Ovary (tissue), 7 donors: ENCODE measurements at regions not wholly inside any gene's neighbourhood (a gene's known extent, or its start where the extent isn't known, plus 50 kb on each side); places are given as distances from the start of the nearest gene placed in this dataset.

Experiments used
- DNase-seq, 5 donors: peaks; one replicate each; pipeline ENCODE4 v3.0.0-alpha.2; 2019 to 2020
- H3K27ac ChIP-seq, 2 donors: fragments of 200-600 bp; one replicate each; pipeline versions ENCODE4 v1.5.1 to v1.8.0; 2019 to 2022
- H3K27me3 ChIP-seq: fragments of 200-600 bp; one replicate; pipeline ENCODE4 v1.8.0; 2022
- H3K36me3 ChIP-seq: fragments of 200-600 bp; sonication (generic); one replicate; pipeline ENCODE4 v1.5.1; 2019
- H3K4me1 ChIP-seq: one replicate; pipeline ENCODE4 v1.8.1; 2013; ENCODE audit warnings: mild to moderate bottlenecking, moderate library complexity; ENCODE audit not compliant: insufficient read depth
- H3K4me3 ChIP-seq: fragments of 200-600 bp; sonication (generic); one replicate; pipeline ENCODE4 v1.5.1; 2017
- H3K9me3 ChIP-seq, 2 donors: fragments of 200-600 bp in 1 of 2; sonication (generic) in 1 of 2; one replicate each; pipeline versions ENCODE4 v1.5.1 to v1.8.1; 2013 to 2019; ENCODE audit warnings: mild to moderate bottlenecking in 1 of 2, moderate library complexity in 1 of 2
- CTCF ChIP-seq, 3 donors: fragments of 450-650 bp in 2 of 3; fragments of 200-600 bp in 1 of 3; IDR thresholded peaks; one replicate each; pipeline versions ENCODE4 v1.5.1 to v1.8.0; 2016 to 2022; ENCODE audit warnings: antibody characterized with exemption in 3 of 3, mild to moderate bottlenecking in 1 of 3
- EP300 ChIP-seq: sonication (generic); formaldehyde crosslinking; IDR thresholded peaks from one replicate; pipeline ENCODE4 v1.6.1; 2017; ENCODE audit warnings: antibody characterized with exemption
- POLR2A ChIP-seq: fragments of 450-650 bp; IDR thresholded peaks from one replicate; pipeline ENCODE4 v1.6.1; 2017; ENCODE audit warnings: antibody characterized with exemption, mild to moderate bottlenecking, moderate library complexity
- WGBS, 3 donors: extraction: QIAGEN DNeasy Blood & Tissue Kit in 1 of 3; methylation state at CpG; one replicate each; pipeline versions ENCODE4 v1.1.5 to v1.1.7; 2013 to 2017; 5-methylcytosine and 5-hydroxymethylcytosine counted together
- intact Hi-C, 4 donors: fragments of 100-400 bp; cut with DNase I; formaldehyde crosslinking; loops; one replicate each; pipeline versions ENCODE4 v1.11.0 to v1.15.1; 2022 to 2023
- donor health status: DM: no; HTN: no; CAD: no; lungs with moderate emphysema.
- donor health status: DM: no; HTN: no; CAD: no.
- donor health status: Bipolar disorder and iron deficiency.
- donor health status: DM: no; HTN: no; CAD: no.
- donor health status: DM: yes; HTN: yes; CAD: no.

GRCh38 chr6:137601471-137601870 lies 107.3 kb upstream of the OLIG3 start:
- intact Hi-C loops, result no loop called here
- TF ChIP-seq EP300 (no peak), POLR2A (no peak), CTCF (IDR thresholded peaks at IDR 0.05) (no peak)
- H3K4me3 ChIP-seq, result no peak overlapping the region

GRCh38 chr6:137602313-137603197 lies 108.4 kb upstream of the OLIG3 start:
- no peak for DNase-seq
- TF ChIP-seq CTCF (IDR thresholded peaks at IDR 0.05) (no peak), POLR2A (no peak), EP300 (no peak)
- Histone ChIP-seq H3K27me3 (no peaks in the 10 kb centered on the region), H3K9me3 (no peaks in the 10 kb centered on the region), H3K4me3 (no peak overlapping the region), H3K4me1 (no peaks in the 10 kb centered on the region), H3K27ac (no peak overlapping the region), H3K36me3 (no peaks in the 10 kb centered on the region)
- intact Hi-C loops, result no loop called here
- WGBS, 3 donors, result 45 to 54% (median 48%) methylated on average over 9 of the region's 9 CpGs

More at GRCh38 chr6:137601471-137601870, 107.3 kb upstream of the OLIG3 start:
- H3K27me3 ChIP-seq, result peaks cover under 1% of the 10 kb centered on the region
- H3K27ac ChIP-seq, result no peak overlapping the region
- WGBS, 3 donors, result 54 to 64% (median 63%) methylated on average over 4 of the region's 4 CpGs
- H3K4me1 ChIP-seq, result no peaks in the 10 kb centered on the region
- no peaks in the 10 kb centered on the region for H3K9me3 ChIP-seq
- H3K36me3 ChIP-seq, result no peaks in the 10 kb centered on the region
- DNase-seq, result no peak

- no peaks in the 10 kb centered on the region for H3K27me3 ChIP-seq
- no peaks in the 10 kb centered on the region for H3K4me1 ChIP-seq
- DNase-seq, result no peak
- H3K4me3 ChIP-seq, result no peak overlapping the region
- intact Hi-C loops, result no loop called here
- TF ChIP-seq CTCF (IDR thresholded peaks at IDR 0.05) (no peak), POLR2A (no peak), EP300 (no peak)
- no peaks in the 10 kb centered on the region for H3K9me3 ChIP-seq
- H3K27ac ChIP-seq, result no peak overlapping the region
- no peaks in the 10 kb centered on the region for H3K36me3 ChIP-seq
- WGBS, 3 donors, result 63 to 87% (median 85%) methylated on average over 2 of the region's 2 CpGs
Measured at GRCh38 chr6:137610702-137611101, 116.5 kb upstream of the OLIG3 start.

GRCh38 chr6:137623293-137623692 lies 129.1 kb upstream of the OLIG3 start:
- Histone ChIP-seq H3K36me3 (no peaks in the 10 kb centered on the region), H3K27me3 (no peaks in the 10 kb centered on the region), H3K9me3 (no peaks in the 10 kb centered on the region), H3K4me1 (no peaks in the 10 kb centered on the region), H3K27ac (no peak overlapping the region), H3K4me3 (no peak overlapping the region)
- TF ChIP-seq CTCF (IDR thresholded peaks at IDR 0.05) (no peak), EP300 (no peak), POLR2A (no peak)
- DNase-seq, result no peak
- WGBS, 3 donors, result 57 to 69% (median 67%) methylated on average over 4 of the region's 4 CpGs
- intact Hi-C loops, result no loop called here
